ENCODE measurements at regions not wholly inside any gene's neighbourhood (a gene's known extent, or its start where the extent isn't known, plus 50 kb on each side); places are given as distances from the start of the nearest gene placed in this dataset.

DNA sequence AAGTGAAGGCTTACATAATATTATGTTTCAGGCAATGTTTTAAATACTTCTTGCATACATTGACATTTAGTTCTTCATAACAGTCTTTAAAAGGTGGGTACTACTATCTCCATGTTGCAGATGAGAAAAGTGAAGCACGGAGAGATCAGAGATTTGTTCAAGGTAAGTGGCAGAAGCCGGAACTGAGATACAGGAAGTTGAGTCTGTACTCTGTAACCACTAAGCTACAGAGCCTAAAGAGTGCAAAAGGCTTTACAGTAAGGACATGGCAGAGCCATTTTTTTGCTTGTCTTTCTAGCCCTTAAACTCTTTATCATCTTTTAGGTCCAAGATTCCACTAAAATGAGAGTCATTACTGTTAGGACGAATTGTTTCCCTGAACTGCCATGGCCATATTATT is 186.5 kb upstream of the PEX5L start:
- TF ChIP-seq, protein P1, sequence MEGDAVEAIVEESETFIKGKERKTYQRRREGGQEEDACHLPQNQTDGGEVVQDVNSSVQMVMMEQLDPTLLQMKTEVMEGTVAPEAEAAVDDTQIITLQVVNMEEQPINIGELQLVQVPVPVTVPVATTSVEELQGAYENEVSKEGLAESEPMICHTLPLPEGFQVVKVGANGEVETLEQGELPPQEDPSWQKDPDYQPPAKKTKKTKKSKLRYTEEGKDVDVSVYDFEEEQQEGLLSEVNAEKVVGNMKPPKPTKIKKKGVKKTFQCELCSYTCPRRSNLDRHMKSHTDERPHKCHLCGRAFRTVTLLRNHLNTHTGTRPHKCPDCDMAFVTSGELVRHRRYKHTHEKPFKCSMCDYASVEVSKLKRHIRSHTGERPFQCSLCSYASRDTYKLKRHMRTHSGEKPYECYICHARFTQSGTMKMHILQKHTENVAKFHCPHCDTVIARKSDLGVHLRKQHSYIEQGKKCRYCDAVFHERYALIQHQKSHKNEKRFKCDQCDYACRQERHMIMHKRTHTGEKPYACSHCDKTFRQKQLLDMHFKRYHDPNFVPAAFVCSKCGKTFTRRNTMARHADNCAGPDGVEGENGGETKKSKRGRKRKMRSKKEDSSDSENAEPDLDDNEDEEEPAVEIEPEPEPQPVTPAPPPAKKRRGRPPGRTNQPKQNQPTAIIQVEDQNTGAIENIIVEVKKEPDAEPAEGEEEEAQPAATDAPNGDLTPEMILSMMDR (IDR thresholded peaks at IDR 0.05), result no peak
- no peak for TF ChIP-seq E2F5 (CRISPR knock-in tag; IDR thresholded peaks at IDR 0.05)
- TF ChIP-seq, protein P2, sequence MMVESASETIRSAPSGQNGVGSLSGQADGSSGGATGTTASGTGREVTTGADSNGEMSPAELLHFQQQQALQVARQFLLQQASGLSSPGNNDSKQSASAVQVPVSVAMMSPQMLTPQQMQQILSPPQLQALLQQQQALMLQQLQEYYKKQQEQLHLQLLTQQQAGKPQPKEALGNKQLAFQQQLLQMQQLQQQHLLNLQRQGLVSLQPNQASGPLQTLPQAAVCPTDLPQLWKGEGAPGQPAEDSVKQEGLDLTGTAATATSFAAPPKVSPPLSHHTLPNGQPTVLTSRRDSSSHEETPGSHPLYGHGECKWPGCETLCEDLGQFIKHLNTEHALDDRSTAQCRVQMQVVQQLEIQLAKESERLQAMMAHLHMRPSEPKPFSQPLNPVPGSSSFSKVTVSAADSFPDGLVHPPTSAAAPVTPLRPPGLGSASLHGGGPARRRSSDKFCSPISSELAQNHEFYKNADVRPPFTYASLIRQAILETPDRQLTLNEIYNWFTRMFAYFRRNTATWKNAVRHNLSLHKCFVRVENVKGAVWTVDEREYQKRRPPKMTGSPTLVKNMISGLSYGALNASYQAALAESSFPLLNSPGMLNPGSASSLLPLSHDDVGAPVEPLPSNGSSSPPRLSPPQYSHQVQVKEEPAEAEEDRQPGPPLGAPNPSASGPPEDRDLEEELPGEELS (CRISPR knock-in tag; IDR thresholded peaks at IDR 0.05), result no peak

Data from WTC11 (cell line).